Sigmoid colon (tissue), 6 donors: ENCODE measurements at regions not wholly inside any gene's neighbourhood (a gene's known extent, or its start where the extent isn't known, plus 50 kb on each side); places are given as distances from the start of the nearest gene placed in this dataset.

Experiments used
- DNase-seq: peaks from one replicate; pipeline ENCODE4 v3.0.0-alpha.2; 2019
- H3K27ac ChIP-seq, 4 donors: fragments of 200-600 bp; sonication (generic); one replicate each; pipeline ENCODE4 v1.5.1; 2016 to 2019; ENCODE audit warnings: mild to moderate bottlenecking in 1 of 4
- H3K27me3 ChIP-seq, 3 donors: fragments of 200-600 bp; sonication (generic); one replicate each; pipeline ENCODE4 v1.5.1; 2019; ENCODE audit warnings: mild to moderate bottlenecking in 1 of 3
- H3K36me3 ChIP-seq, 4 donors: fragments of 200-600 bp; sonication (generic); one replicate each; pipeline ENCODE4 v1.5.1; 2016 to 2019
- H3K4me1 ChIP-seq, 4 donors: fragments of 200-600 bp; sonication (generic); one replicate each; pipeline ENCODE4 v1.5.1; 2017 to 2019
- H3K4me3 ChIP-seq, 4 donors: fragments of 200-600 bp; sonication (generic); one replicate each; pipeline ENCODE4 v1.5.1; 2017 to 2019; ENCODE audit warnings: mild to moderate bottlenecking in 2 of 4, moderate library complexity in 1 of 4
- H3K9me3 ChIP-seq, 4 donors: fragments of 200-600 bp in 3 of 4; sonication (generic) in 3 of 4; one replicate each; pipeline versions ENCODE4 v1.5.1 to v1.6.1; 2013 to 2019
- EP300 ChIP-seq, 4 donors: sonication (generic); formaldehyde crosslinking; IDR thresholded peaks; one replicate each; pipeline ENCODE4 v1.6.1; 2017; ENCODE audit warnings: antibody characterized with exemption in 4 of 4
- POLR2A ChIP-seq, 2 donors: fragments of 450-650 bp; IDR thresholded peaks; one replicate each; pipeline ENCODE4 v1.6.1; 2016; ENCODE audit warnings: antibody characterized with exemption in 2 of 2, mild to moderate bottlenecking in 2 of 2, moderate library complexity in 2 of 2
- POLR2AphosphoS5 ChIP-seq, 4 donors: sonication (generic); formaldehyde crosslinking; IDR thresholded peaks; one replicate each; pipeline ENCODE4 v1.6.1; 2017; ENCODE audit warnings: antibody characterized with exemption in 4 of 4
- WGBS, 2 donors: extraction: QIAGEN DNeasy Blood & Tissue Kit; methylation state at CpG; one replicate each; pipeline ENCODE4 v1.1.7; 2013; 5-methylcytosine and 5-hydroxymethylcytosine counted together
- intact Hi-C: fragments of 100-400 bp; cut with DNase I; formaldehyde crosslinking; loops from one replicate; pipeline ENCODE4 v1.15.1; 2023
- TF ChIP-seq, protein P1 (sequence below), 4 experiments: fragments of 450-650 bp in 3 of 4; fragments of 200-600 bp in 1 of 4; IDR thresholded peaks; one replicate each; pipeline ENCODE4 v1.5.1; 2016 to 2019; ENCODE audit warnings: antibody characterized with exemption in 4 of 4, mild to moderate bottlenecking in 3 of 4, moderate library complexity in 2 of 4
- donor health status: healthy with polysubstance abuse.
- donor health status: healthy.

DNA sequence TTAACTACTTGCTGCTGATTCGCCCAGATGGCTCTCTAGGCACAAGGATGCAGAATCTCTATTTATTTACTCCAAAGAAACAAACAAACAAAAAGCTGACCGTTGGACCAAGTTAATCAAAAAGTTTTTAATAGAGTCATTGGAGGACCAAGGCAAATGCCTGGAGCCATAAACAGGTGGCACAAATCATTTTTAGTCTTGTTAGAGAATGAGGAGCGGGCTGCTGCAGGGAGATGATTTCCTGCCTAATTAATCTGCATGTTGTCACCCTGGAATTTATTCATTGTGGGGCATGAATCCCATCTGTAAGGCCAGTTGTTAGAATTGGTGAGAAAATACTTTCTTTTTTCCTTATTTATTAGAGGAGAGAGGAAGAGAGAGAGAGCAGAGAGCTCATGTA, 147.4 kb upstream of the GATB start:
- peaks cover 0 to 10% (median 3%) of the 10 kb centered on the region in 4 donors for H3K4me1 ChIP-seq
- H3K27ac ChIP-seq = no peak overlapping the region
- no peak overlapping the region for H3K4me3 ChIP-seq
- TF ChIP-seq POLR2A (IDR thresholded peaks at IDR 0.05) (no peak), POLR2AphosphoS5 (IDR thresholded peaks at IDR 0.05) (no peak), EP300 (IDR thresholded peaks at IDR 0.05) (no peak)
- TF ChIP-seq, protein P1, sequence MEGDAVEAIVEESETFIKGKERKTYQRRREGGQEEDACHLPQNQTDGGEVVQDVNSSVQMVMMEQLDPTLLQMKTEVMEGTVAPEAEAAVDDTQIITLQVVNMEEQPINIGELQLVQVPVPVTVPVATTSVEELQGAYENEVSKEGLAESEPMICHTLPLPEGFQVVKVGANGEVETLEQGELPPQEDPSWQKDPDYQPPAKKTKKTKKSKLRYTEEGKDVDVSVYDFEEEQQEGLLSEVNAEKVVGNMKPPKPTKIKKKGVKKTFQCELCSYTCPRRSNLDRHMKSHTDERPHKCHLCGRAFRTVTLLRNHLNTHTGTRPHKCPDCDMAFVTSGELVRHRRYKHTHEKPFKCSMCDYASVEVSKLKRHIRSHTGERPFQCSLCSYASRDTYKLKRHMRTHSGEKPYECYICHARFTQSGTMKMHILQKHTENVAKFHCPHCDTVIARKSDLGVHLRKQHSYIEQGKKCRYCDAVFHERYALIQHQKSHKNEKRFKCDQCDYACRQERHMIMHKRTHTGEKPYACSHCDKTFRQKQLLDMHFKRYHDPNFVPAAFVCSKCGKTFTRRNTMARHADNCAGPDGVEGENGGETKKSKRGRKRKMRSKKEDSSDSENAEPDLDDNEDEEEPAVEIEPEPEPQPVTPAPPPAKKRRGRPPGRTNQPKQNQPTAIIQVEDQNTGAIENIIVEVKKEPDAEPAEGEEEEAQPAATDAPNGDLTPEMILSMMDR (IDR thresholded peaks at IDR 0.05) = no peak
- H3K27me3 ChIP-seq = no peaks in the 10 kb centered on the region
- no peak for DNase-seq
- H3K9me3 ChIP-seq = no peaks in the 10 kb centered on the region
- 37 to 56% methylated on average over 3 of the region's 3 CpGs for WGBS, 2 donors
- intact Hi-C loops = no loop called here
- no peaks in the 10 kb centered on the region for H3K36me3 ChIP-seq

GRCh38 chr4:151906438-151906837, 145.6 kb upstream of the GATB start:
- DNase-seq = no peak
- H3K27me3 ChIP-seq = no peaks in the 10 kb centered on the region
- peaks cover 0 to 3% (median 0%) of the 10 kb centered on the region in 4 donors for H3K9me3 ChIP-seq
- no peak for TF ChIP-seq POLR2A (IDR thresholded peaks at IDR 0.05)
- no peak for TF ChIP-seq POLR2AphosphoS5 (IDR thresholded peaks at IDR 0.05)
- no peak for TF ChIP-seq EP300 (IDR thresholded peaks at IDR 0.05)
- TF ChIP-seq, protein P1 (IDR thresholded peaks at IDR 0.05) = no peak
- no peak overlapping the region for H3K4me3 ChIP-seq
- H3K36me3 ChIP-seq = no peaks in the 10 kb centered on the region
- WGBS, 2 donors = 82 to 88% methylated on average over 4 of the region's 4 CpGs
- intact Hi-C loops = no loop called here
- H3K27ac ChIP-seq = no peak overlapping the region
- H3K4me1 ChIP-seq = peaks cover 0 to 10% (median 3%) of the 10 kb centered on the region in 4 donors

GRCh38 chr4:151905197-151905596, 144.4 kb upstream of the GATB start:
- no peak for DNase-seq
- TF ChIP-seq EP300 (IDR thresholded peaks at IDR 0.05) = no peak
- H3K27me3 ChIP-seq = no peaks in the 10 kb centered on the region
- H3K36me3 ChIP-seq = no peaks in the 10 kb centered on the region
- no peak overlapping the region for H3K27ac ChIP-seq
- no peak overlapping the region for H3K4me3 ChIP-seq
- peaks cover 0 to 10% (median 3%) of the 10 kb centered on the region in 4 donors for H3K4me1 ChIP-seq
- WGBS, 2 donors = 59 to 63% methylated on average over 1 of the region's 1 CpG
- intact Hi-C loops = no loop called here
- peaks cover 0 to 4% (median 0%) of the 10 kb centered on the region in 4 donors for H3K9me3 ChIP-seq

DNA sequence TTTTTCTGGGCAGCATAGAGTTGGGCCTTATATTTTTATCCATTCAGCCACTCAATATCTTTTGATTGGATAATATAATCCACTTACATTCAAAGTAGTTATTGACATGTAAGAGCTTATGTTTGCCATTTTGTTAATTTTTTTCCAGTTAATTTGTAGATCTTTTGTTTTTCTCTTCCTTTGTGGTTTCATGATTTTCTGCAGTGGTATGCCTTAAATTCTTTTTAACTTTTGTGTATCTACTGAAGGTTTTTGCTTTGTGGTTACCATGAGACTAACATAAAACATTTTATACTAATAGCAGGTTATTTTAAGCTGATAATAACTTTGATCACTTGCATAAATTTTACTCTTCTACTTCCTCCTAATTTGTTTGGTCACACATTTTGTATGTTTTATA, 140.8 kb upstream of the GATB start:
- Histone ChIP-seq H3K4me3 (no peak overlapping the region), H3K36me3 (no peaks in the 10 kb centered on the region), H3K27ac (no peak overlapping the region), H3K9me3 (peaks cover 0 to 4% (median 0%) of the 10 kb centered on the region in 4 donors), H3K27me3 (no peaks in the 10 kb centered on the region), H3K4me1 (no peaks in the 10 kb centered on the region)
- intact Hi-C loops = no loop called here
- no peak for DNase-seq
- TF ChIP-seq POLR2AphosphoS5 (IDR thresholded peaks at IDR 0.05) (no peak), EP300 (IDR thresholded peaks at IDR 0.05) (no peak), POLR2A (IDR thresholded peaks at IDR 0.05) (no peak)
- TF ChIP-seq, protein P1 (IDR thresholded peaks at IDR 0.05) = no peak

GRCh38 chr4:151896880-151897279, 136.1 kb upstream of the GATB start:
- Histone ChIP-seq H3K27me3 (no peaks in the 10 kb centered on the region), H3K36me3 (no peaks in the 10 kb centered on the region), H3K4me1 (no peaks in the 10 kb centered on the region), H3K9me3 (peaks cover 0 to 4% (median 0%) of the 10 kb centered on the region in 4 donors), H3K4me3 (no peak overlapping the region), H3K27ac (no peak overlapping the region)
- TF ChIP-seq POLR2AphosphoS5 (IDR thresholded peaks at IDR 0.05) = no peak
- DNase-seq = no peak
- intact Hi-C loops = no loop called here
- WGBS, 2 donors = 94 to 95% methylated on average over 2 of the region's 2 CpGs

GRCh38 chr4:151895671-151896070, 134.9 kb upstream of the GATB start:
- TF ChIP-seq POLR2AphosphoS5 (IDR thresholded peaks at IDR 0.05) (no peak), EP300 (IDR thresholded peaks at IDR 0.05) (no peak), POLR2A (IDR thresholded peaks at IDR 0.05) (no peak)
- TF ChIP-seq, protein P1 (IDR thresholded peaks at IDR 0.05) = no peak
- Histone ChIP-seq H3K4me3 (no peak overlapping the region), H3K4me1 (no peaks in the 10 kb centered on the region), H3K9me3 (no peaks in the 10 kb centered on the region), H3K27ac (no peak overlapping the region), H3K36me3 (no peaks in the 10 kb centered on the region), H3K27me3 (no peaks in the 10 kb centered on the region)
- intact Hi-C loops = no loop called here
- 87 to 94% methylated on average over 3 of the region's 3 CpGs for WGBS, 2 donors
- DNase-seq = no peak
